Hepatocyte (in vitro differentiated cells): ENCODE measurements at regions not wholly inside any gene's neighbourhood (a gene's known extent, or its start where the extent isn't known, plus 50 kb on each side); places are given as distances from the start of the nearest gene placed in this dataset.

Source experiments
- EZH2 ChIP-seq: fragments of 200-600 bp; sonication (generic); IDR thresholded peaks from 2 replicates; pipeline ENCODE4 v1.6.1; 2016; ENCODE audit warnings: antibody characterized with exemption, mild to moderate bottlenecking, borderline replicate concordance
- EZH2phosphoT487 ChIP-seq: fragments of 200-600 bp; sonication (generic); IDR thresholded peaks from one replicate; pipeline ENCODE4 v1.6.1; 2018; ENCODE audit warnings: antibody characterized with exemption, mild to moderate bottlenecking, low read depth, moderate library complexity; ENCODE audit not compliant: unreplicated experiment, severe bottlenecking
- TF ChIP-seq, protein P1 (sequence below): fragments of 200-600 bp; sonication (generic); IDR thresholded peaks from 2 replicates; pipeline ENCODE4 v1.5.1; 2016; ENCODE audit warnings: antibody characterized with exemption, mild to moderate bottlenecking; ENCODE audit not compliant: poor library complexity

DNA sequence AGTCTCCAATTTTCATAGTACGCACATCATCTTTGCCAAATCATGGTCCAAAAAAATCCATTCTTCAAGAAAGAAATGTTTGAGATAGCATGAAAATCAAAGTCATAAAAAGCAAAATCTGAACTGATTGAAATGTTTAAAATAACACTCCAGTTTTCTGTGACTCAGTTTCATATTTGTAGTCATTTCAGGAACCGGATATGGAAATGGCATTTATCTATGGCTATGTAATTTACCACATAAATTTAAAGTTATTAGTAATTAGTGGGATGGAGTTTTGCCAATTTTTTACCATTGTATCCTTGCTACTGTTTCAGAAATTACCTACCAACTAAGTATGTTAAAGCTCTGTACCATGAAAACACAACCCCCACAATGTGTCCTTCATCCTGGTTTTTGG, 456.6 kb upstream of the ACVR2A start:
- TF ChIP-seq, protein P1, sequence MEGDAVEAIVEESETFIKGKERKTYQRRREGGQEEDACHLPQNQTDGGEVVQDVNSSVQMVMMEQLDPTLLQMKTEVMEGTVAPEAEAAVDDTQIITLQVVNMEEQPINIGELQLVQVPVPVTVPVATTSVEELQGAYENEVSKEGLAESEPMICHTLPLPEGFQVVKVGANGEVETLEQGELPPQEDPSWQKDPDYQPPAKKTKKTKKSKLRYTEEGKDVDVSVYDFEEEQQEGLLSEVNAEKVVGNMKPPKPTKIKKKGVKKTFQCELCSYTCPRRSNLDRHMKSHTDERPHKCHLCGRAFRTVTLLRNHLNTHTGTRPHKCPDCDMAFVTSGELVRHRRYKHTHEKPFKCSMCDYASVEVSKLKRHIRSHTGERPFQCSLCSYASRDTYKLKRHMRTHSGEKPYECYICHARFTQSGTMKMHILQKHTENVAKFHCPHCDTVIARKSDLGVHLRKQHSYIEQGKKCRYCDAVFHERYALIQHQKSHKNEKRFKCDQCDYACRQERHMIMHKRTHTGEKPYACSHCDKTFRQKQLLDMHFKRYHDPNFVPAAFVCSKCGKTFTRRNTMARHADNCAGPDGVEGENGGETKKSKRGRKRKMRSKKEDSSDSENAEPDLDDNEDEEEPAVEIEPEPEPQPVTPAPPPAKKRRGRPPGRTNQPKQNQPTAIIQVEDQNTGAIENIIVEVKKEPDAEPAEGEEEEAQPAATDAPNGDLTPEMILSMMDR, result no peak
- no peak for TF ChIP-seq EZH2
- TF ChIP-seq EZH2phosphoT487, result no peak
